Panc1 (cell line): ENCODE measurements at regions not wholly inside any gene's neighbourhood (a gene's known extent, or its start where the extent isn't known, plus 50 kb on each side); places are given as distances from the start of the nearest gene placed in this dataset.

ENCODE experiments used
- POLR2AphosphoS5 ChIP-seq: IDR thresholded peaks from 2 replicates; pipeline ENCODE4 v1.6.1; 2012; ENCODE audit warnings: mild to moderate bottlenecking, low read depth, low read length, moderate library complexity
- SIN3A ChIP-seq: IDR thresholded peaks from 2 replicates; pipeline ENCODE4 v1.6.1; 2012; ENCODE audit warnings: low read depth, mild to moderate bottlenecking, low read length, moderate library complexity, borderline replicate concordance; ENCODE audit not compliant: insufficient read depth
- TF ChIP-seq, protein P1 (sequence below): fragments of 450-650 bp; IDR thresholded peaks from 2 replicates; pipeline ENCODE4 v1.5.1; 2017; ENCODE audit warnings: mild to moderate bottlenecking
- TF ChIP-seq, protein P2 (sequence below), 2 experiments: IDR thresholded peaks; 2 replicates each; pipeline ENCODE4 v1.6.1; 2011 to 2012; ENCODE audit warnings: low read depth in 2 of 2, control low read depth in 1 of 2, low read length in 1 of 2, mild to moderate bottlenecking in 1 of 2, moderate library complexity in 1 of 2; ENCODE audit not compliant: insufficient read depth in 1 of 2

DNA sequence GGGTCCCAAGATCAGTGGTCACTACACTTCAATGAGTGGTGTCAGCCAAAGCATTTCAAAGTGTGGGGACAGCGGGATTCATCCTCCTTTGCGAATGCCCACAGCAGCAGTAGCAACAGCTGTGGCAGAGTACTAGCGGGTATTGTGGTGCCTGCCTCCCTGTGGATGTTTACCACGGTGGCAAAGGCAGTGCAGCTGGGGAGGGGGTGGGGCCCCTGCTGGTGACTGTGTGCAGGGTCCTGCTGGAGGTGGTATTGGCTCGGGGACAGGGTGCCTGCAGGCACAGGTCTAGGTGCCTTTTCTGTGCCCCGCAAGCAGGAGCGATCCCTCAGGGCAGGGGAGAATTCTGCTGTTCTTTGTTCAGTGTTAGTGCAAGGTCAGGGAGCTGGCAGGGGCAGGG lies 415.7 kb downstream of the USP25 start:
- TF ChIP-seq, protein P1, sequence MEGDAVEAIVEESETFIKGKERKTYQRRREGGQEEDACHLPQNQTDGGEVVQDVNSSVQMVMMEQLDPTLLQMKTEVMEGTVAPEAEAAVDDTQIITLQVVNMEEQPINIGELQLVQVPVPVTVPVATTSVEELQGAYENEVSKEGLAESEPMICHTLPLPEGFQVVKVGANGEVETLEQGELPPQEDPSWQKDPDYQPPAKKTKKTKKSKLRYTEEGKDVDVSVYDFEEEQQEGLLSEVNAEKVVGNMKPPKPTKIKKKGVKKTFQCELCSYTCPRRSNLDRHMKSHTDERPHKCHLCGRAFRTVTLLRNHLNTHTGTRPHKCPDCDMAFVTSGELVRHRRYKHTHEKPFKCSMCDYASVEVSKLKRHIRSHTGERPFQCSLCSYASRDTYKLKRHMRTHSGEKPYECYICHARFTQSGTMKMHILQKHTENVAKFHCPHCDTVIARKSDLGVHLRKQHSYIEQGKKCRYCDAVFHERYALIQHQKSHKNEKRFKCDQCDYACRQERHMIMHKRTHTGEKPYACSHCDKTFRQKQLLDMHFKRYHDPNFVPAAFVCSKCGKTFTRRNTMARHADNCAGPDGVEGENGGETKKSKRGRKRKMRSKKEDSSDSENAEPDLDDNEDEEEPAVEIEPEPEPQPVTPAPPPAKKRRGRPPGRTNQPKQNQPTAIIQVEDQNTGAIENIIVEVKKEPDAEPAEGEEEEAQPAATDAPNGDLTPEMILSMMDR = no peak
- TF ChIP-seq, protein P2, sequence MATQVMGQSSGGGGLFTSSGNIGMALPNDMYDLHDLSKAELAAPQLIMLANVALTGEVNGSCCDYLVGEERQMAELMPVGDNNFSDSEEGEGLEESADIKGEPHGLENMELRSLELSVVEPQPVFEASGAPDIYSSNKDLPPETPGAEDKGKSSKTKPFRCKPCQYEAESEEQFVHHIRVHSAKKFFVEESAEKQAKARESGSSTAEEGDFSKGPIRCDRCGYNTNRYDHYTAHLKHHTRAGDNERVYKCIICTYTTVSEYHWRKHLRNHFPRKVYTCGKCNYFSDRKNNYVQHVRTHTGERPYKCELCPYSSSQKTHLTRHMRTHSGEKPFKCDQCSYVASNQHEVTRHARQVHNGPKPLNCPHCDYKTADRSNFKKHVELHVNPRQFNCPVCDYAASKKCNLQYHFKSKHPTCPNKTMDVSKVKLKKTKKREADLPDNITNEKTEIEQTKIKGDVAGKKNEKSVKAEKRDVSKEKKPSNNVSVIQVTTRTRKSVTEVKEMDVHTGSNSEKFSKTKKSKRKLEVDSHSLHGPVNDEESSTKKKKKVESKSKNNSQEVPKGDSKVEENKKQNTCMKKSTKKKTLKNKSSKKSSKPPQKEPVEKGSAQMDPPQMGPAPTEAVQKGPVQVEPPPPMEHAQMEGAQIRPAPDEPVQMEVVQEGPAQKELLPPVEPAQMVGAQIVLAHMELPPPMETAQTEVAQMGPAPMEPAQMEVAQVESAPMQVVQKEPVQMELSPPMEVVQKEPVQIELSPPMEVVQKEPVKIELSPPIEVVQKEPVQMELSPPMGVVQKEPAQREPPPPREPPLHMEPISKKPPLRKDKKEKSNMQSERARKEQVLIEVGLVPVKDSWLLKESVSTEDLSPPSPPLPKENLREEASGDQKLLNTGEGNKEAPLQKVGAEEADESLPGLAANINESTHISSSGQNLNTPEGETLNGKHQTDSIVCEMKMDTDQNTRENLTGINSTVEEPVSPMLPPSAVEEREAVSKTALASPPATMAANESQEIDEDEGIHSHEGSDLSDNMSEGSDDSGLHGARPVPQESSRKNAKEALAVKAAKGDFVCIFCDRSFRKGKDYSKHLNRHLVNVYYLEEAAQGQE (IDR thresholded peaks at IDR 0.05; ENCODE audit: insufficient read depth in 1 of 2, low read depth in 2 of 2, low read length in 1 of 2) = no peak
- no peak for TF ChIP-seq SIN3A
- TF ChIP-seq POLR2AphosphoS5 = no peak
